NCI-H1436 treated with DMSO at 0.1 percent for 48 hours (cell line): ENCODE measurements at regions not wholly inside any gene's neighbourhood (a gene's known extent, or its start where the extent isn't known, plus 50 kb on each side); places are given as distances from the start of the nearest gene placed in this dataset.
"Not testable (repeated sequence)": the region's sequence is repeated elsewhere in the genome, so short reads cannot be mapped to it uniquely, and the experiment has no call there.

Experiments used
- DNase-seq: peaks from one replicate; lab custom pipeline; 2025; lab: John Stamatoyannopoulos, UW

DNA sequence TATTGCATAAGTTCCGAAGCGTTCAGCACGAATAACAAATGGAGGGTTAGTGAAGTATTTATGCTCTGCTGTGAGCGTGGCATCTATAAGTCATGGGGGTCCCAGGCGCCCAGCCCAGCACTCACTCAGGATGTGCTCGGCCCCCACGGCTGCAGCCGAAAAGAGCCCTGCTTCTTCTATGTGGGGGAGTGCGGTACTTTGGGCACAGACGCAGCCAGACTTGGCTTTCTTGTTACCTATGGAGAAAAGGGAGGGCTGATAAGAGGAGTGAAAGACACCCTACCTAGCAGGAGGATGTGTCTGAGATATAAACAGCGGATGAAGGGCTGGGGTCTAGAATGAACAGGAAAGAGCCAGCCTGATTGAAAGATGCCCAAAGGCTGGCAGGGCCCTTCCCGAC is 51.4 kb downstream of the MRPL36 start:
- DNase-seq: no peak

GRCh38 chr5:1747803-1748085 is 51.9 kb downstream of the MRPL36 start:
- DNase-seq: no peak

- no peak for DNase-seq
Measured at GRCh38 chr5:1747079-1747802, 52.4 kb downstream of the MRPL36 start.

- no peak for DNase-seq
Measured at GRCh38 chr5:1746371-1747078, 53.1 kb downstream of the MRPL36 start.

DNA sequence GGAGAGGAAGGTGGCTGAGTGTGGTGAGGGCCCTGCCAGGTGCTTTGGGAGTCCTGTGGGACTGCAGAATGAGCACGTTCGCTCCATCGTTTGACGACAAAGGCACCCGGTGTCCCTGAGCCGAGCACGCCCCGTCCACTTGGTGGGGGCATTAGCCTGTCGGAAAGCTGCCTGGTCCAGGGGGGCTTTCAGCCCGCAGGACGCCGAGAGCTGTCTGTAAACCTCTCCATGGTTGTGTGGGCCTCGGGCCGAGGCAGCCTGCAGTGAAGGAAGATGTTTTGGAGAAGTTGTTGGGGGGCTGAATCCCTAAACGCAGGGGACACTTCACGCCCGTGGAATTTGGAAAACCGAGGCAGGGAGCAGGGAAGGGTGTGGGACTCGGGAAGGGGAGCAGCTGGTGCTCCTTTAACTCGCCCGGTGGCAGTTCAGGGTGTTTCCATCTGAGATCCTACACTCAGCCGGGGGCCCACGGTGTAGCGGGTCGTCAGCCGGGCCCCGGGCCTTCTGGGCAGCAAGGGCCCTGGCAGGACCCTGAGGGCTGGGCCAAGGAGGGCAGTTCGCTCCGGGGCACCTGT is 53.8 kb downstream of the MRPL36 start:
- DNase-seq: no peak

- DNase-seq: no peak
Measured at GRCh38 chr5:1745123-1745795, 54.4 kb downstream of the MRPL36 start.

DNA sequence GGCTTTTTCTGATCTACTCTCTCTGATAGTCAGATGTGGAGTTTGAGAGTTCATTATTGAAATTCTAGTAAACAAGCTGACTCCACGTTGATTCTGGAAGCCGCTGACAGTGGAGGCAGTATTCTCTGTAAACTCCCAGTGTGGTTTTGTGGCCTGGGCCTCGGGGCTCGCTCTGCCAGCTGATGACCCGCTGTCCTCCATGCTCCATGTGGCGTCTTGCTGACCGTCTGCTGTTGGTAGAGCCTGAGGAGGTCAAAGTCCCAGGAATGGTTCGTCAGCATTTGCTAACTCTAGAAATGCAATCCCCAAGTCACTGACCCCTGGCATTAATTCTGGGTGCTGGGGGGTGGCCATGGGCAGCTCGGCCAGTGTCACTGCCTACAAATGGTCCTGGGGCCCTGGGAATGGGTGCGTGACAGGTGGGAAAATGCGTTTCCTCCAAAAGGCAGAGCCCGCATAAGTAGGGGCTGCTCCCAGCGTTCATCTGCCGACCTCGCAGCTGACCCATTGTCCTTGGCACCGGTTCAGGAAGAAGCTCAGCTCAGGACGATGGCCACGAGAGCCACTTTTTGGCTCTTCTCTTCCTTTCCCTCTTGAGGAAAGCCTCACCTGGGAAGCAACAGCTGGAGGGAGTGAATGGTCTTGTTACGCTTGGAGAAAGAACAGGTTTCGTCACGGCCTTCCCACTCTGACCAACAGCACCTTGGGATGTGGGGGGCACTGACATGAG is 55.1 kb downstream of the MRPL36 start:
- DNase-seq: no peak

DNA sequence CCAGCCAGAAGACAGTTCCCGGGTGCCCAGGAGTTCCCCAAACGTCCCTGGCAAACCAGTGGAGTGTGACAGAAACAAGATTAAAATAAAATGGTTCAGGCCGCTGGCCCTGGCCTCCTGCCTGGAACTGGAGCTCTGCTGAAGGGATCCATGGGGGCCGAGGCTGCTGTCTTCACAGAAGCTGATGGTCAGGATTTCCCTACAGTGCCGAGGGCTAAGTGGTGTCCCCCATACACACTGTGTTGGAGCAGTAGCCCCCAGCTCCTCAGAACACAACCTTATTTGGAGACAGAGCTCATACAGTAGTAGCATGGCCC is 55.9 kb downstream of the MRPL36 start:
- DNase-seq: no peak

- no peak for DNase-seq
Measured at GRCh38 chr5:1743061-1743768, 56.4 kb downstream of the MRPL36 start.

GRCh38 chr5:1737790-1738405 is 61.7 kb downstream of the MRPL36 start:
- no peak for DNase-seq

DNA sequence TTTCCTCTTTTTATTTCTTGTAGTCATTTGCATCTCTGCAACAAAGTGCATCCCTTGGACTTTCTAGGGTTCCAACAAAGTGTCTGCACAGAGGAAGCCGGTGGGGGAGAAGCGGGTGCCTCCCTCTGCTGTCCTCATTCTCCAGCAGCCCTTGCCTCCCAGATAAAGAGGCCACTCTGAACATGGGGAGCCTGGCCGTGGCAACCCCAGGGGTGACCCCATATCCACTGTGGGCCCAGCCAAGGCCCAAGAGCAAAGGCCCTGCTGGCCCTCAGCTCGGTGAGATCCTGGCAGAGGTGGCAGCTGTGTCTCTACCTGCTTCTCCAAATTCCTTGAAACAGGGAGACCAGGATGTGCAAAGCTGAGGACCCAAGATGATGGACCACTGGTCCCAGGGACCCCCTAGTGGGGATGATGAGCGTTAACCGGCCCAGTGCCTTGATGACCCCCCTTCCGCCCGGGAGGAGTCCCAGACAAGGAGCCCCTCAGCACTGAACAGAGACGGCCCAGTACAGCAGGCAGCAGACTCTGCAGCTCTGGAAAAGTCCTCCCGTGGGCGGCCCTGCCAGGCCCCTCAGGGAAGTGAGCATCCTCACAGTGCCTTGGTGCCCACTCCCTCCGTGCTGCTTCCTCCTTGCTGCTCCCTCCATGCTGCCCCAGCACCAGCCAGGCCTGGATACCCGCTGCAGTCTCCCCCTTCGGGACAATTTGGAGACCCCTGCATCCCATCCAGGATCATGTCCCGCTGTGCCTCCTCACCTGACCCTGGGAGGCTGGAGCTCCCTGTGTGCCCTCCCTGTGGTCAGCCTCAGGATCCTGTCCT is 62.5 kb downstream of the MRPL36 start:
- no peak for DNase-seq

DNA sequence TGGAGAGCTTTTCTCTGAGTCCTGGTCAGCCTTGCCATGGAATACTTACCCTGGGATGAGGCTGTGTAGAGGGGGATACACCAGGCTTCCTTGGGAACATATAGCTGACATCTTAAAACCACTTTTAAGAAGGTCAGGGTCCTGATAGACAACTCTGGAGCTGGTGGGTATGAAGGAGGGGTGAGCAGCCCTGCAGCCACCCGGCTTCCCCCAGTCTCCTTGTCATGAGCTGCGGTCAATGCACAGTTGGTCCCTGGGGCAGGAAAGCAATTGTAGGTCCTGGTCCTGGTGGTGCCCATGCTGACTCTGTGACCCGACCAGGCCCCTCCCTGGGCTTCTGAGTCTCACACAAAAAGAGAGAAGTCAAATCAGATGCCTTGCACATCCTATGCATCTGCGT is 63.6 kb downstream of the MRPL36 start:
- DNase-seq: no peak

GRCh38 chr5:1735320-1735970 is 64.2 kb downstream of the MRPL36 start:
- no peak for DNase-seq

DNA sequence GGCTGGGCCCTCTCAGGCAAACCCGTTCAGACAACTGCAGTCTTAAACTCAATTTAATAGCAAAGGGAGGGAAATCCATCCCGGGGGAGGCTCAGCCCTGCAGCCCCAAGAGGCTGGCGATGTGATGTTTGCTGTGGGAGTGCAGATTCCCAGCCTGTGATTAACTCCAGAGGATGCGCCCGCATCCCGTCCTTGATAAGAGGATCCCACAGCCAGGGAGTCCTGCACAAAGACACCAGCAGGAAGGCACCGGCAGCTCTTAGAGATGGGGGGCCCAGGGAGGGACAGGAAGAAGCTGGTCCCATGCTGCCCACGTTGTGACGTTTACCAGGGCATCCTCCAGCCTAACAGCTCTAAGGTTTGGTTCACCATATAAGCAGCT is 64.7 kb downstream of the MRPL36 start:
- no peak for DNase-seq

GRCh38 chr5:1734271-1734907 is 65.2 kb downstream of the MRPL36 start:
- no peak for DNase-seq

DNA sequence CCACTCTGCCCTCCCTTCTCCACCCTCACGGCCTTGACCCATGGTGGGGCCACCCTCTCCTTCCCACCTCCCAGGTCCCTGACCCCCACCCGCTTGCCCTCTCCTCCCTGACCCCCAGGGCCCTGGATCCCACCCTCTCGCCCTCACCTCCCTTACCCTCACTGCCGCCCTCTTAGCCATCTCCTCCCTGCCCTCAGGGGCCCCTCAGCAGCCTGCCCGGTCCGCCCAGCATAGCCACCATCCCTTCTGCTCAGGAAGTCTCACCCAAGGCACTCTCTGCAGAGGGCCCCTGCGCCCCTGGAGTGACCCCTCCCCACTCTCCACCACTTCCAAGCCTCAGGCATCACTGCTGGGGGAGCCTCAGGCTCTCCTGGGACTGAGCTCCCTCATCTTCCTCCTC is 66.3 kb downstream of the MRPL36 start:
- DNase-seq: no peak

- no peak for DNase-seq
Measured at GRCh38 chr5:1732945-1733344, 66.7 kb downstream of the MRPL36 start.

- DNase-seq: no peak
Measured at GRCh38 chr5:1732238-1732941, 67.2 kb downstream of the MRPL36 start.

DNA sequence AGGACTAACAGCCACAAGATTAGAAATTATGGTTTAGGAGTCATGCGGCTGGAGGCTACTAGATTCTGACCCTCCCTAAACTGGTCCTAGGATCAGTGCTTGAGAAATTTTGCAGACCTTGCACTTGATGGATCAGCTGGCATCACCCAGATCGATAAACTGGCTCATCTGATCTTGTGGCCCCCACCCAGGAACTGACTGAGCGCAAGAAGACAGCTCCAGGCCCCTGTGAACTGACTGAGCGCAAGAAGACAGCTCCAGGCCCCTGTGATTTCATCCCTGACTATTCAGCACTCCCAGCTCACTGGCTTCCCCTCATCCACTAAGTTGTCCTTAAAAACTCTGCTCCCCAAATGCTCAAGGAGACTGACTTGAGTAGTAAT is 67.8 kb downstream of the MRPL36 start:
- not testable (repeated sequence) for DNase-seq
